ENCODE measurements at regions not wholly inside any gene's neighbourhood (a gene's known extent, or its start where the extent isn't known, plus 50 kb on each side); places are given as distances from the start of the nearest gene placed in this dataset.

DNA sequence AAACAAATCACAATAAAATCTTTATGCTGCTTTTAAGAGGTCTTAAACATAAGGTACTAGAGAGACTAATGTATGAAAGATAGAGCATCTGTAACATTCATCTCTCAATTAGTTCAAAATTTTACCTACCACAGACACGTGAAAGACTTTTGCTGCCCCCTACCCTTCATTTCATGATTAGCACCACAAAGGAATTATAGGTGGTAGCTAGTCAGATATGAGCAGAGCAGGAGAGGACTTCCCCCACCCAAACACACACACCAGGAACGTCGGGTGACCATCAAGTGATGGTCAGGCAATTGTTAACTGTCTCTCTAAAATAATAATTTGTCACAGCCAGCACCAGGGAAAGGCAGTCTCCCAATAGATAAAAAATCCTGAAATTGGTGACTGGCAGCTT, 1531.7 kb upstream of the SPRY2 start:
- TF ChIP-seq EZH2 (IDR thresholded peaks at IDR 0.05) = no peak
- no peak for TF ChIP-seq POLR2AphosphoS5 (IDR thresholded peaks at IDR 0.05; ENCODE audit: borderline replicate concordance, low read depth, low read length)

Measured in SK-N-MC (cell line).